B cell (primary cell): ENCODE measurements at regions not wholly inside any gene's neighbourhood (a gene's known extent, or its start where the extent isn't known, plus 50 kb on each side); places are given as distances from the start of the nearest gene placed in this dataset.

Experiments
- ATAC-seq: fragments of 200-7000 bp; cut with Tn5 transposase; one replicate; pipeline ENCODE4 v1.10.0; 2021; ENCODE audit warnings: low read depth, mild to moderate bottlenecking, moderate number of reproducible peaks, moderate library complexity
- CTCF ChIA-PET: fragments of 350-600 bp; sonication (Branson Sonifier 250); formaldehyde crosslinking; loops from one replicate; lab custom pipeline; 2021; ENCODE audit warnings: antibody characterized with exemption, inconsistent platforms; lab: Charles Lee
- POLR2A ChIA-PET: fragments of 350-600 bp; sonication (Branson Sonifier 250); formaldehyde crosslinking; loops from one replicate; lab custom pipeline; 2021; ENCODE audit warnings: antibody characterized with exemption; lab: Charles Lee
- DNase-seq: peaks from one replicate; pipeline ENCODE4 v3.0.0; 2013
- H2AFZ ChIP-seq: 2 replicates; pipeline ENCODE4 v1.6.1; 2012; ENCODE audit warnings: mild to moderate bottlenecking, low read depth, low read length; ENCODE audit not compliant: insufficient read depth, poor library complexity, severe bottlenecking
- H3K27ac ChIP-seq, 2 donors: 1 replicate in 1 of 2; 2 replicates in 1 of 2; pipeline ENCODE4 v1.5.1; 2012 to 2013; ENCODE audit warnings: low read length in 2 of 2, mild to moderate bottlenecking in 2 of 2, moderate library complexity in 1 of 2
- H3K27me3 ChIP-seq, 4 experiments: fragments of 200-600 bp in 1 of 4; sonication (generic) in 1 of 4; replicated peaks in 1 of 4; 1 replicate in 2 of 4; 2 replicates in 2 of 4; pipeline versions ENCODE4 v1.6.1 to v1.7.0; 2013 to 2016; ENCODE audit warnings: low read length in 3 of 4, mild to moderate bottlenecking in 2 of 4, mixed read lengths in 1 of 4, moderate library complexity in 1 of 4; ENCODE audit not compliant: insufficient read depth in 4 of 4, control insufficient read depth in 3 of 4; ENCODE audit errors: control extremely low read depth in 1 of 4
- H3K36me3 ChIP-seq, 2 experiments: replicated peaks in 1 of 2; 1 replicate in 1 of 2; 2 replicates in 1 of 2; pipeline versions ENCODE4 v1.6.1 to v1.7.1; 2013; ENCODE audit warnings: low read length in 1 of 2; ENCODE audit not compliant: insufficient read depth in 2 of 2, control insufficient read depth in 1 of 2; ENCODE audit errors: control extremely low read depth in 1 of 2, extremely low read depth in 1 of 2
- H3K4me1 ChIP-seq, 2 donors: fragments of 200-600 bp in 1 of 2; sonication (generic) in 1 of 2; 1 replicate in 1 of 2; 2 replicates in 1 of 2; pipeline versions ENCODE4 v1.5.1 to v1.6.1; 2013 to 2017; ENCODE audit warnings: low read length in 2 of 2; ENCODE audit not compliant: control insufficient read depth in 2 of 2, insufficient read depth in 2 of 2
- H3K4me2 ChIP-seq: replicated peaks from 2 replicates; pipeline ENCODE3; 2012; ENCODE audit warnings: mild to moderate bottlenecking, low read depth, low read length; ENCODE audit not compliant: poor library complexity, severe bottlenecking
- H3K4me3 ChIP-seq, 5 experiments: fragments of 200-600 bp in 1 of 5; sonication (generic) in 1 of 5; 1 replicate in 3 of 5; 2 replicates in 2 of 5; pipeline versions ENCODE4 v1.5.1 to v1.7.0; 2011 to 2016; ENCODE audit warnings: low read length in 4 of 5, mild to moderate bottlenecking in 4 of 5, low read depth in 2 of 5, control low read depth in 1 of 5, moderate library complexity in 1 of 5; ENCODE audit not compliant: insufficient read depth in 1 of 5; ENCODE audit errors: control extremely low read depth in 1 of 5, extremely low read depth in 1 of 5
- H3K79me2 ChIP-seq: fragments of 200-600 bp; sonication (generic); one replicate; pipeline ENCODE4 v1.6.0; 2016; ENCODE audit warnings: low read length; ENCODE audit not compliant: control insufficient read depth, insufficient read depth
- H3K9ac ChIP-seq: fragments of 200-600 bp; sonication (generic); 2 replicates; pipeline ENCODE4 v1.6.1; 2017; ENCODE audit warnings: mild to moderate bottlenecking, low read length, moderate library complexity
- H3K9me3 ChIP-seq, 3 donors: one replicate each; pipeline versions ENCODE4 v1.6.1 to v1.7.1; 2013; ENCODE audit warnings: low read length in 2 of 3; ENCODE audit not compliant: control insufficient read depth in 2 of 3, insufficient read depth in 1 of 3; ENCODE audit errors: control extremely low read depth in 1 of 3
- H4K20me1 ChIP-seq: 2 replicates; pipeline ENCODE4 v1.6.0; 2012; ENCODE audit warnings: mild to moderate bottlenecking, low read length; ENCODE audit not compliant: insufficient read depth, control insufficient read depth, poor library complexity, severe bottlenecking
- H3K27ac Mint-ChIP-seq: one replicate; pipeline ENCODE4 v1.8.0; 2021; ENCODE audit warnings: mixed read lengths
- H3K27me3 Mint-ChIP-seq: one replicate; pipeline ENCODE4 v1.8.0; 2021; ENCODE audit warnings: mixed read lengths
- H3K4me1 Mint-ChIP-seq: one replicate; pipeline ENCODE4 v1.8.0; 2021; ENCODE audit warnings: mixed read lengths
- H3K4me3 Mint-ChIP-seq: one replicate; pipeline ENCODE4 v1.8.0; 2021; ENCODE audit warnings: mixed read lengths
- H3K9me3 Mint-ChIP-seq: one replicate; pipeline ENCODE4 v1.8.0; 2022; ENCODE audit warnings: mixed read lengths; ENCODE audit not compliant: insufficient read depth
- EZH2 ChIP-seq: IDR thresholded peaks from 2 replicates; pipeline ENCODE4 v1.6.1; 2012; ENCODE audit warnings: borderline replicate concordance, low read depth, mild to moderate bottlenecking, moderate library complexity, low read length; ENCODE audit not compliant: insufficient read depth, poor library complexity, severe bottlenecking
- WGBS: methylation state at CpG from one replicate; pipeline ENCODE4 v1.1.5; 2013; ENCODE audit warnings: missing lambda C conversion rate; ENCODE audit not compliant: insufficient coverage; 5-methylcytosine and 5-hydroxymethylcytosine counted together
- intact Hi-C: fragments of 100-400 bp; cut with micrococcal nuclease; formaldehyde crosslinking; loops from one replicate; pipeline ENCODE4 v1.10.0; 2022
- TF ChIP-seq, protein P1 (sequence below): fragments of 200-600 bp; IDR thresholded peaks from one replicate; pipeline ENCODE4 v1.8.0; 2022; ENCODE audit warnings: antibody characterized with exemption, mild to moderate bottlenecking

DNA sequence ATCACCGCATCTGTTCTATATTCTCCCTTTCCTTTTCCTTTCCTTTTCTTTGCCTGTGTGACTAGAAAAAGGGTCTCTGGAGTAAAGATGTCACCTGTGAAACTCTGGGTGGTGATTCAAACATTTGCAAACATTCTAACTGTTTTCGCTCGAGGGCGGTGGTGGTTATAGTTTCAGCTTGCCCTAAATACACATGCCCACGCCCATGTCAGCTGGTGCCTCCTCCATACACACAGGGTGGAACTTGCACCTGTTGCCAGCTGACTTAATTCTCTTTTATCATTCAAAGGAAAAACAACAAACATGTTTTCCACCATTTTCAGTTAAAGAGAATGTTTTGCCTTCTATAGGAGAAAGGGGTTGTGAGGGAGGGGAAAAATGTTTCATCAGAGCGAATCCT lies 381.9 kb upstream of the ARID1B start:
- peak; percentile 60 for ATAC-seq
- peak; percentile 59 for DNase-seq
- H3K4me1 Mint-ChIP-seq = peaks cover 80% of the 10 kb centered on the region
- H3K4me3 Mint-ChIP-seq = peak overlapping the region; percentile 66
- Histone ChIP-seq H3K4me1 (peaks cover 80 to 81% of the 10 kb centered on the region in 2 donors), H3K27me3 (no peaks in the 10 kb centered on the region), H3K4me3 (peak overlapping the region in 3 of 5 experiments; percentile 18 to 45 (median 32)), H3K4me2 (peak overlapping the region; percentile 65), H3K79me2 (no peaks in the 10 kb centered on the region), H3K27ac (peak overlapping the region; percentile 76 to 77), H3K9me3 (no peaks in the 10 kb centered on the region), H3K36me3 (no peaks in the 10 kb centered on the region), H4K20me1 (no peaks in the 10 kb centered on the region), H3K9ac (peak overlapping the region; percentile 59), H2AFZ (peak overlapping the region; percentile 59)
- intact Hi-C loops = loop anchor here (5.0 kb wide), 2 partner anchors 118 to 387 kb away; no protein-coding TSS in a partner anchor
- ChIA-PET POLR2A (interaction anchor here (0.6 to 2.4 kb wide), 4 partner anchors 107 to 383 kb away, joined by 3 to 22 read pairs (median 7); no protein-coding TSS in a partner anchor), CTCF (interaction anchor here (0.5 to 1.8 kb wide), 2 partner anchors 10 to 451 kb away, joined by 3 to 5 read pairs; no protein-coding TSS in a partner anchor)
- H3K9me3 Mint-ChIP-seq = no peaks in the 10 kb centered on the region
- TF ChIP-seq EZH2 = no peak
- TF ChIP-seq, protein P1, sequence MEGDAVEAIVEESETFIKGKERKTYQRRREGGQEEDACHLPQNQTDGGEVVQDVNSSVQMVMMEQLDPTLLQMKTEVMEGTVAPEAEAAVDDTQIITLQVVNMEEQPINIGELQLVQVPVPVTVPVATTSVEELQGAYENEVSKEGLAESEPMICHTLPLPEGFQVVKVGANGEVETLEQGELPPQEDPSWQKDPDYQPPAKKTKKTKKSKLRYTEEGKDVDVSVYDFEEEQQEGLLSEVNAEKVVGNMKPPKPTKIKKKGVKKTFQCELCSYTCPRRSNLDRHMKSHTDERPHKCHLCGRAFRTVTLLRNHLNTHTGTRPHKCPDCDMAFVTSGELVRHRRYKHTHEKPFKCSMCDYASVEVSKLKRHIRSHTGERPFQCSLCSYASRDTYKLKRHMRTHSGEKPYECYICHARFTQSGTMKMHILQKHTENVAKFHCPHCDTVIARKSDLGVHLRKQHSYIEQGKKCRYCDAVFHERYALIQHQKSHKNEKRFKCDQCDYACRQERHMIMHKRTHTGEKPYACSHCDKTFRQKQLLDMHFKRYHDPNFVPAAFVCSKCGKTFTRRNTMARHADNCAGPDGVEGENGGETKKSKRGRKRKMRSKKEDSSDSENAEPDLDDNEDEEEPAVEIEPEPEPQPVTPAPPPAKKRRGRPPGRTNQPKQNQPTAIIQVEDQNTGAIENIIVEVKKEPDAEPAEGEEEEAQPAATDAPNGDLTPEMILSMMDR = no peak
- peak overlapping the region; percentile 91 for H3K27ac Mint-ChIP-seq
- no CpG with 5 or more reads among the region's 6 CpGs for WGBS
- peaks cover 6% of the 10 kb centered on the region for H3K27me3 Mint-ChIP-seq

- 15% methylated on average over 4 of the region's 4 CpGs for WGBS
- CTCF ChIA-PET = no interaction called here
- peak overlapping the region; percentile 74 for H3K4me3 Mint-ChIP-seq
These were observed 384.5 kb upstream of the ARID1B start for GRCh38 chr6:156392648-156393047.

More at GRCh38 chr6:156392648-156393047, 384.5 kb upstream of the ARID1B start:
- Histone ChIP-seq H3K27me3 (no peaks in the 10 kb centered on the region), H3K4me1 (peaks cover 67 to 69% of the 10 kb centered on the region in 2 donors), H3K4me3 (peak overlapping the region in 1 of 5 experiments; percentile 26), H4K20me1 (no peaks in the 10 kb centered on the region), H2AFZ (peak overlapping the region; percentile 43), H3K4me2 (peak overlapping the region; percentile 29), H3K27ac (no peak overlapping the region), H3K36me3 (no peaks in the 10 kb centered on the region), H3K9me3 (no peaks in the 10 kb centered on the region), H3K79me2 (no peaks in the 10 kb centered on the region), H3K9ac (peak overlapping the region; percentile 0)
- peak; percentile 13 for ATAC-seq
- H3K4me1 Mint-ChIP-seq = peaks cover 69% of the 10 kb centered on the region
- peak; percentile 30 for DNase-seq
- TF ChIP-seq, protein P1 = no peak
- no peak for TF ChIP-seq EZH2
- H3K27me3 Mint-ChIP-seq = peaks cover 3% of the 10 kb centered on the region
- no peaks in the 10 kb centered on the region for H3K9me3 Mint-ChIP-seq
- peak overlapping the region; percentile 85 for H3K27ac Mint-ChIP-seq
- intact Hi-C loops = no loop called here
- POLR2A ChIA-PET = interaction anchor here (0.7 kb wide), 2 partner anchors 40 to 225 kb away, joined by 4 to 6 read pairs; no protein-coding TSS in a partner anchor
